ENCODE measurements at regions not wholly inside any gene's neighbourhood (a gene's known extent, or its start where the extent isn't known, plus 50 kb on each side); places are given as distances from the start of the nearest gene placed in this dataset.

GRCh38 chr13:40127925-40128324 lies 472.5 kb downstream of the COG6 start:
- TF ChIP-seq CTCF (IDR thresholded peaks at IDR 0.05), result no peak
- TF ChIP-seq POLR2A (IDR thresholded peaks at IDR 0.05), result no peak

Measured in right lobe of liver (tissue), 4 donors.